ENCODE measurements at regions not wholly inside any gene's neighbourhood (a gene's known extent, or its start where the extent isn't known, plus 50 kb on each side); places are given as distances from the start of the nearest gene placed in this dataset.

DNA sequence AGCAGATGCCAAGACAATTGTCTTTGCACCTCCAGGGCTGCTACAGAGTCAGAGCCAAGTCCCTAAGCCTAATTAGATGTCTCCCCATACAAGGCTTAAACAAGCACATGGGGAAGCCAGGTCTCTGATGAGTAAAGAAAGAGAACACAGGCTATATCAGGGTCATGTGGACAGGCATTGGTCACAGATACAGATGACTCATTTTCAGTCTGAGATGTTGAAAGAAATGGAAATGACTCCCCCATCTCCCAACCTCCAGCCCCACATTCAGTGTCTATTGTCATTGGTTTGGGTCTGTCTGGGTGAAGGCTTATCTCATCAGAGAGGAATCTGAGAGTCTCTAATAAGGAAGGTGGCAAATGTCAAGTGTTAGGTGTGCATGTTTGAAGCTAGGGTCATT lies 290.1 kb upstream of the KIAA1217 start:
- Histone ChIP-seq H3K9ac (ENCODE audit: control insufficient read depth, insufficient read depth, low read length) (no peak overlapping the region), H3K79me2 (ENCODE audit: control insufficient read depth, insufficient read depth, low read length) (no peaks in the 10 kb centered on the region), H3K27me3 (replicated peaks in 1 of 2; ENCODE audit: control insufficient read depth in 2 of 2, insufficient read depth in 2 of 2, low read length in 1 of 2) (no peaks in the 10 kb centered on the region), H3K27ac (ENCODE audit: control insufficient read depth, insufficient read depth) (no peak overlapping the region), H3K4me2 (ENCODE audit: control insufficient read depth, insufficient read depth) (no peak overlapping the region), H3K36me3 (ENCODE audit: control insufficient read depth in 2 of 2, insufficient read depth in 2 of 2, low read length in 1 of 2) (no peaks in the 10 kb centered on the region), H2AFZ (ENCODE audit: control insufficient read depth, low read depth, low read length) (no peak overlapping the region), H3K4me1 (ENCODE audit: control insufficient read depth, insufficient read depth, low read length) (no peaks in the 10 kb centered on the region), H3K9me3 (replicated peaks; ENCODE audit: control insufficient read depth, insufficient read depth, low read length) (no peaks in the 10 kb centered on the region), H4K20me1 (ENCODE audit: control insufficient read depth, insufficient read depth) (no peaks in the 10 kb centered on the region), H3K4me3 (no peak overlapping the region)
- no peak for DNase-seq (ENCODE audit: low read depth, low spot score)
- ChIA-PET POLR2A (no interaction called here), RAD21 (ENCODE audit: unreplicated experiment) (no interaction called here), CTCF (no interaction called here), SMC1A (ENCODE audit: uncharacterized antibody, unreplicated experiment) (no interaction called here)
- no peak for FAIRE-seq
- BruUV-seq (replicated peaks): no TSS peak
- no peak; the same call in 1 of the 3 replicates for ATAC-seq
- in situ Hi-C loops (cut with MboI): no loop called here
- TF ChIP-seq POLR2A (IDR thresholded peaks at IDR 0.05; ENCODE audit: low read depth, low read length): no peak
- TF ChIP-seq KLF5 (IDR thresholded peaks at IDR 0.05; ENCODE audit: partially characterized antibody): no peak
- no peak for TF ChIP-seq NRF1 (conservative IDR thresholded peaks at IDR 0.05; ENCODE audit: low read depth, low read length)
- TF ChIP-seq, protein P1, sequence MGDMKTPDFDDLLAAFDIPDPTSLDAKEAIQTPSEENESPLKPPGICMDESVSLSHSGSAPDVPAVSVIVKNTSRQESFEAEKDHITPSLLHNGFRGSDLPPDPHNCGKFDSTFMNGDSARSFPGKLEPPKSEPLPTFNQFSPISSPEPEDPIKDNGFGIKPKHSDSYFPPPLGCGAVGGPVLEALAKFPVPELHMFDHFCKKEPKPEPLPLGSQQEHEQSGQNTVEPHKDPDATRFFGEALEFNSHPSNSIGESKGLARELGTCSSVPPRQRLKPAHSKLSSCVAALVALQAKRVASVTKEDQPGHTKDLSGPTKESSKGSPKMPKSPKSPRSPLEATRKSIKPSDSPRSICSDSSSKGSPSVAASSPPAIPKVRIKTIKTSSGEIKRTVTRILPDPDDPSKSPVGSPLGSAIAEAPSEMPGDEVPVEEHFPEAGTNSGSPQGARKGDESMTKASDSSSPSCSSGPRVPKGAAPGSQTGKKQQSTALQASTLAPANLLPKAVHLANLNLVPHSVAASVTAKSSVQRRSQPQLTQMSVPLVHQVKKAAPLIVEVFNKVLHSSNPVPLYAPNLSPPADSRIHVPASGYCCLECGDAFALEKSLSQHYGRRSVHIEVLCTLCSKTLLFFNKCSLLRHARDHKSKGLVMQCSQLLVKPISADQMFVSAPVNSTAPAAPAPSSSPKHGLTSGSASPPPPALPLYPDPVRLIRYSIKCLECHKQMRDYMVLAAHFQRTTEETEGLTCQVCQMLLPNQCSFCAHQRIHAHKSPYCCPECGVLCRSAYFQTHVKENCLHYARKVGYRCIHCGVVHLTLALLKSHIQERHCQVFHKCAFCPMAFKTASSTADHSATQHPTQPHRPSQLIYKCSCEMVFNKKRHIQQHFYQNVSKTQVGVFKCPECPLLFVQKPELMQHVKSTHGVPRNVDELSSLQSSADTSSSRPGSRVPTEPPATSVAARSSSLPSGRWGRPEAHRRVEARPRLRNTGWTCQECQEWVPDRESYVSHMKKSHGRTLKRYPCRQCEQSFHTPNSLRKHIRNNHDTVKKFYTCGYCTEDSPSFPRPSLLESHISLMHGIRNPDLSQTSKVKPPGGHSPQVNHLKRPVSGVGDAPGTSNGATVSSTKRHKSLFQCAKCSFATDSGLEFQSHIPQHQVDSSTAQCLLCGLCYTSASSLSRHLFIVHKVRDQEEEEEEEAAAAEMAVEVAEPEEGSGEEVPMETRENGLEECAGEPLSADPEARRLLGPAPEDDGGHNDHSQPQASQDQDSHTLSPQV (IDR thresholded peaks at IDR 0.05): no peak
- TF ChIP-seq, protein P2, sequence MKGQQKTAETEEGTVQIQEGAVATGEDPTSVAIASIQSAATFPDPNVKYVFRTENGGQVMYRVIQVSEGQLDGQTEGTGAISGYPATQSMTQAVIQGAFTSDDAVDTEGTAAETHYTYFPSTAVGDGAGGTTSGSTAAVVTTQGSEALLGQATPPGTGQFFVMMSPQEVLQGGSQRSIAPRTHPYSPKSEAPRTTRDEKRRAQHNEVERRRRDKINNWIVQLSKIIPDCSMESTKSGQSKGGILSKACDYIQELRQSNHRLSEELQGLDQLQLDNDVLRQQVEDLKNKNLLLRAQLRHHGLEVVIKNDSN (IDR thresholded peaks at IDR 0.05; ENCODE audit: borderline replicate concordance, extremely low read length, insufficient read depth, low read depth, low read length): no peak
- TF ChIP-seq ASH2L (IDR thresholded peaks at IDR 0.05; ENCODE audit: borderline replicate concordance, low read depth): no peak
- intact Hi-C loops (cut with micrococcal nuclease; ENCODE audit: unreplicated experiment): no loop called here

All from GM12878 (cell line).